GM23248 (cell line): ENCODE measurements at regions not wholly inside any gene's neighbourhood (a gene's known extent, or its start where the extent isn't known, plus 50 kb on each side); places are given as distances from the start of the nearest gene placed in this dataset.

ENCODE experiments used
- EZH2 ChIP-seq: fragments of 200-600 bp; sonication (generic); IDR thresholded peaks from 2 replicates; pipeline ENCODE4 v1.6.1; 2018; ENCODE audit warnings: antibody characterized with exemption, mild to moderate bottlenecking; ENCODE audit not compliant: insufficient read depth, poor library complexity, severe bottlenecking
- EZH2phosphoT487 ChIP-seq: fragments of 200-600 bp; sonication (generic); IDR thresholded peaks from 2 replicates; pipeline ENCODE4 v1.6.1; 2018; ENCODE audit warnings: antibody characterized with exemption, moderate library complexity, mild to moderate bottlenecking, low read depth; ENCODE audit not compliant: insufficient read depth

DNA sequence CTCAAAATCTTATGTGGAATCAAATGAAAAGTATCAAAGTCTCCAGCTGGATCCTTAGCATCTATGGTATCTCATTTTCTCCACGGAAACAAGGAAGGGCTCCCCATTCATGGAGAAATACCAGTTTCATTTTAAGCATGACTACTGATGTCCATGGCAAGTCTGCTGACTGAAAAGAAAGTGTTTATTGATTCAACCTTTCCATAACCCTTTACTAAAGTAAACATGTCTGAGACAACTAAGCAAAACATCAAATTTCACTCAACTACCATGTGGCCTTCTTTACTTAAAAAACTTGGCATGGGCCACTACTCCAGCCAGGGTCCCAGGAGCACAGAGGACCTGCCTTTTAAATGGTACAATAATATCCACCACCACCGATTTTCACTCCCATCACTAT is 928.0 kb upstream of the SOX9 start:
- TF ChIP-seq EZH2 = no peak
- TF ChIP-seq EZH2phosphoT487 = no peak
